Osteoblast (primary cell): ENCODE measurements at regions not wholly inside any gene's neighbourhood (a gene's known extent, or its start where the extent isn't known, plus 50 kb on each side); places are given as distances from the start of the nearest gene placed in this dataset.

Experiments used
- DNase-seq: peaks from one replicate; pipeline ENCODE4 v3.0.0; 2011; ENCODE audit warnings: low spot score, mixed read lengths; ENCODE audit not compliant: insufficient read length; ENCODE audit errors: missing footprints
- H2AFZ ChIP-seq: 2 replicates; pipeline ENCODE4 v1.6.0; 2011; ENCODE audit warnings: mild to moderate bottlenecking, low read length
- H3K27ac ChIP-seq: 2 replicates; pipeline ENCODE4 v1.5.1; 2011; ENCODE audit warnings: mild to moderate bottlenecking, low read depth, low read length, moderate library complexity
- H3K27me3 ChIP-seq: 2 replicates; pipeline ENCODE4 v1.6.0; 2012; ENCODE audit warnings: mild to moderate bottlenecking, control low read depth, inconsistent platforms, low read length, moderate library complexity; ENCODE audit not compliant: insufficient read depth
- H3K36me3 ChIP-seq: 2 replicates; pipeline ENCODE4 v1.5.1; 2011; ENCODE audit warnings: mild to moderate bottlenecking, low read length, control low read depth, moderate library complexity; ENCODE audit not compliant: insufficient read depth
- H3K4me1 ChIP-seq: 2 replicates; pipeline ENCODE4 v1.5.1; 2011; ENCODE audit warnings: mild to moderate bottlenecking, low read length, control low read depth, moderate library complexity; ENCODE audit not compliant: insufficient read depth
- H3K4me2 ChIP-seq: 2 replicates; pipeline ENCODE4 v1.6.0; 2011; ENCODE audit warnings: mild to moderate bottlenecking, low read length; ENCODE audit not compliant: insufficient read depth
- H3K4me3 ChIP-seq: fragments of 200-600 bp; sonication (generic); 3 replicates; pipeline ENCODE4 v1.5.1; 2012; ENCODE audit warnings: mild to moderate bottlenecking, low read length, inconsistent platforms; ENCODE audit not compliant: insufficient read depth
- H3K79me2 ChIP-seq: 2 replicates; pipeline ENCODE4 v1.6.0; 2012; ENCODE audit warnings: mild to moderate bottlenecking, low read length, control low read depth, inconsistent platforms; ENCODE audit not compliant: insufficient read depth
- H3K9me3 ChIP-seq: 2 replicates; pipeline ENCODE4 v1.5.1; 2011; ENCODE audit warnings: low read depth, low read length, control low read depth
- H4K20me1 ChIP-seq: 2 replicates; pipeline ENCODE4 v1.6.0; 2012; ENCODE audit warnings: mild to moderate bottlenecking, low read length, control low read depth; ENCODE audit not compliant: insufficient read depth
- CTCF ChIP-seq: IDR thresholded peaks from 2 replicates; pipeline ENCODE4 v1.5.1; 2011; ENCODE audit warnings: mild to moderate bottlenecking, low read depth, low read length, moderate library complexity; ENCODE audit errors: extremely low read depth

GRCh38 chr10:78727251-78727650, 341.5 kb upstream of the ZMIZ1 start:
- Histone ChIP-seq H3K27me3 (peaks cover 57% of the 10 kb centered on the region), H4K20me1 (no peaks in the 10 kb centered on the region), H3K36me3 (no peaks in the 10 kb centered on the region), H3K4me1 (no peaks in the 10 kb centered on the region), H3K79me2 (no peaks in the 10 kb centered on the region), H3K9me3 (no peaks in the 10 kb centered on the region), H2AFZ (no peak overlapping the region), H3K4me3 (no peak overlapping the region), H3K4me2 (no peak overlapping the region), H3K27ac (no peak overlapping the region)
- TF ChIP-seq CTCF: no peak
- no peak for DNase-seq

GRCh38 chr10:78727728-78728127, 341.0 kb upstream of the ZMIZ1 start:
- H3K79me2 ChIP-seq: no peaks in the 10 kb centered on the region
- H3K36me3 ChIP-seq: no peaks in the 10 kb centered on the region
- no peak overlapping the region for H3K27ac ChIP-seq
- no peak for DNase-seq
- H2AFZ ChIP-seq: no peak overlapping the region
- H4K20me1 ChIP-seq: no peaks in the 10 kb centered on the region
- H3K4me2 ChIP-seq: no peak overlapping the region
- H3K27me3 ChIP-seq: peaks cover 60% of the 10 kb centered on the region
- no peak for TF ChIP-seq CTCF
- H3K4me1 ChIP-seq: no peaks in the 10 kb centered on the region
- H3K9me3 ChIP-seq: no peaks in the 10 kb centered on the region
- no peak overlapping the region for H3K4me3 ChIP-seq

GRCh38 chr10:78728176-78728575, 340.6 kb upstream of the ZMIZ1 start:
- Histone ChIP-seq H4K20me1 (no peaks in the 10 kb centered on the region), H3K79me2 (no peaks in the 10 kb centered on the region), H2AFZ (no peak overlapping the region), H3K27me3 (peaks cover 64% of the 10 kb centered on the region), H3K4me3 (no peak overlapping the region), H3K27ac (no peak overlapping the region), H3K9me3 (no peaks in the 10 kb centered on the region), H3K36me3 (no peaks in the 10 kb centered on the region), H3K4me2 (no peak overlapping the region), H3K4me1 (no peaks in the 10 kb centered on the region)
- DNase-seq: no peak
- no peak for TF ChIP-seq CTCF

GRCh38 chr10:78729366-78729765, 339.4 kb upstream of the ZMIZ1 start:
- Histone ChIP-seq H3K4me1 (no peaks in the 10 kb centered on the region), H3K9me3 (no peaks in the 10 kb centered on the region), H3K36me3 (no peaks in the 10 kb centered on the region), H3K4me2 (no peak overlapping the region), H3K79me2 (no peaks in the 10 kb centered on the region), H3K4me3 (no peak overlapping the region), H2AFZ (no peak overlapping the region), H3K27ac (no peak overlapping the region), H4K20me1 (no peaks in the 10 kb centered on the region), H3K27me3 (peaks cover 63% of the 10 kb centered on the region)
- no peak for DNase-seq
- TF ChIP-seq CTCF: no peak
